Mesenchymal stem cell (in vitro differentiated cells and primary cell): ENCODE measurements at regions not wholly inside any gene's neighbourhood (a gene's known extent, or its start where the extent isn't known, plus 50 kb on each side); places are given as distances from the start of the nearest gene placed in this dataset.

Experiments used
- DNase-seq: peaks from one replicate; pipeline ENCODE4 v3.0.0-alpha.2; 2013
- H2AFZ ChIP-seq: one replicate; pipeline ENCODE4 v1.6.1; 2013; ENCODE audit warnings: low read depth, mild to moderate bottlenecking, control low read depth, inconsistent platforms, low read length, moderate library complexity
- H2AK5ac ChIP-seq: 2 replicates; pipeline ENCODE4 v1.6.1; 2013; ENCODE audit warnings: low read length, moderate library complexity, mild to moderate bottlenecking, inconsistent platforms; ENCODE audit not compliant: severe bottlenecking
- H2BK120ac ChIP-seq: one replicate; pipeline ENCODE4 v1.6.1; 2013; ENCODE audit warnings: low read depth, mild to moderate bottlenecking, inconsistent platforms, low read length, moderate library complexity
- H2BK12ac ChIP-seq, 2 experiments: one replicate each; pipeline ENCODE4 v1.6.1; 2013; ENCODE audit warnings: inconsistent platforms in 2 of 2, low read length in 2 of 2, mild to moderate bottlenecking in 2 of 2, moderate library complexity in 2 of 2, control low read depth in 1 of 2
- H2BK15ac ChIP-seq: one replicate; pipeline ENCODE4 v1.6.1; 2013; ENCODE audit warnings: mild to moderate bottlenecking, low read depth, inconsistent platforms; ENCODE audit not compliant: poor library complexity, severe bottlenecking
- H2BK5ac ChIP-seq: 2 replicates; pipeline ENCODE4 v1.6.1; 2013; ENCODE audit warnings: low read depth, mild to moderate bottlenecking, low read length, control low read depth, inconsistent platforms; ENCODE audit not compliant: poor library complexity, severe bottlenecking
- H3K14ac ChIP-seq, 2 experiments: one replicate each; pipeline ENCODE4 v1.6.1; 2013; ENCODE audit warnings: inconsistent platforms in 2 of 2, low read length in 2 of 2, control low read depth in 1 of 2, mild to moderate bottlenecking in 1 of 2, moderate library complexity in 1 of 2
- H3K18ac ChIP-seq, 2 experiments: one replicate each; pipeline ENCODE4 v1.6.1; 2013; ENCODE audit warnings: inconsistent platforms in 2 of 2, low read length in 2 of 2, control low read depth in 1 of 2, low read depth in 1 of 2, mild to moderate bottlenecking in 1 of 2
- H3K23ac ChIP-seq, 2 experiments: one replicate each; pipeline ENCODE4 v1.6.1; 2013; ENCODE audit warnings: inconsistent platforms in 2 of 2, low read length in 2 of 2, mild to moderate bottlenecking in 2 of 2, moderate library complexity in 2 of 2, control low read depth in 1 of 2
- H3K27ac ChIP-seq: 2 replicates; pipeline ENCODE4 v1.5.1; 2013; ENCODE audit warnings: mild to moderate bottlenecking, moderate library complexity, low read length, control low read depth, inconsistent platforms; ENCODE audit not compliant: poor library complexity, severe bottlenecking
- H3K27me3 ChIP-seq, 2 experiments: 2 replicates each; pipeline versions ENCODE4 v1.6.1 to v1.7.0; 2013; ENCODE audit warnings: low read length in 2 of 2, mild to moderate bottlenecking in 2 of 2, moderate library complexity in 2 of 2, control low read depth in 1 of 2, inconsistent platforms in 1 of 2; ENCODE audit not compliant: control insufficient read depth in 1 of 2, insufficient read depth in 1 of 2
- H3K36me3 ChIP-seq, 2 experiments: 2 replicates each; pipeline versions ENCODE4 v1.6.1 to v1.7.0; 2013; ENCODE audit warnings: low read length in 2 of 2, control low read depth in 1 of 2, inconsistent platforms in 1 of 2, low read depth in 1 of 2, mild to moderate bottlenecking in 1 of 2; ENCODE audit not compliant: insufficient read depth in 2 of 2, control insufficient read depth in 1 of 2
- H3K4ac ChIP-seq, 2 experiments: one replicate each; pipeline ENCODE4 v1.6.1; 2013; ENCODE audit warnings: inconsistent platforms in 2 of 2, low read length in 2 of 2, mild to moderate bottlenecking in 2 of 2, moderate library complexity in 2 of 2, control low read depth in 1 of 2, low read depth in 1 of 2
- H3K4me1 ChIP-seq: 2 replicates; pipeline ENCODE4 v1.6.1; 2013; ENCODE audit warnings: low read depth, low read length, control low read depth; ENCODE audit not compliant: control insufficient read depth, insufficient read depth
- H3K4me2 ChIP-seq: 2 replicates; pipeline ENCODE4 v1.6.1; 2013; ENCODE audit warnings: low read length, mild to moderate bottlenecking, inconsistent platforms; ENCODE audit not compliant: poor library complexity, severe bottlenecking
- H3K4me3 ChIP-seq, 2 experiments: 2 replicates each; pipeline versions ENCODE4 v1.5.1 to v1.7.0; 2013; ENCODE audit warnings: low read length in 2 of 2, mild to moderate bottlenecking in 2 of 2, control low read depth in 1 of 2, low read depth in 1 of 2; ENCODE audit not compliant: insufficient read depth in 1 of 2
- H3K79me1 ChIP-seq: replicated peaks from 2 replicates; pipeline ENCODE4 v1.6.1; 2013; ENCODE audit warnings: mild to moderate bottlenecking, control low read depth, low read length, inconsistent platforms; ENCODE audit not compliant: poor library complexity, severe bottlenecking
- H3K9ac ChIP-seq: 2 replicates; pipeline ENCODE4 v1.7.0; 2013; ENCODE audit warnings: mild to moderate bottlenecking, low read length, moderate library complexity
- H3K9me3 ChIP-seq: 2 replicates; pipeline ENCODE4 v1.7.0; 2013; ENCODE audit warnings: mild to moderate bottlenecking, low read length; ENCODE audit not compliant: control insufficient read depth
- H4K8ac ChIP-seq: one replicate; pipeline ENCODE4 v1.6.1; 2013; ENCODE audit warnings: inconsistent platforms, mild to moderate bottlenecking, low read length, moderate library complexity
- H4K91ac ChIP-seq: one replicate; pipeline ENCODE4 v1.6.1; 2013; ENCODE audit warnings: mild to moderate bottlenecking, low read length, inconsistent platforms
- WGBS: methylation state at CpG from one replicate; pipeline ENCODE4 v1.1.7; 2013; ENCODE audit warnings: mixed read lengths; 5-methylcytosine and 5-hydroxymethylcytosine counted together

GRCh38 chr5:143619040-143619439 lies 192.9 kb upstream of the HMHB1 start:
- H2AK5ac ChIP-seq = no peak overlapping the region
- 96% methylated on average over 2 of the region's 2 CpGs for WGBS
- no peaks in the 10 kb centered on the region for H3K79me1 ChIP-seq
- H3K9me3 ChIP-seq = no peaks in the 10 kb centered on the region
- no peaks in the 10 kb centered on the region for H3K4me1 ChIP-seq
- H2BK120ac ChIP-seq = no peak overlapping the region
- DNase-seq = no peak
- no peak overlapping the region for H3K4ac ChIP-seq
- no peak overlapping the region for H3K14ac ChIP-seq
- H2BK15ac ChIP-seq = no peak overlapping the region
- no peak overlapping the region for H3K27ac ChIP-seq
- no peak overlapping the region for H3K18ac ChIP-seq
- H3K27me3 ChIP-seq = no peaks in the 10 kb centered on the region
- H3K4me2 ChIP-seq = no peak overlapping the region
- H2AFZ ChIP-seq = no peak overlapping the region
- no peak overlapping the region for H4K91ac ChIP-seq
- H4K8ac ChIP-seq = no peak overlapping the region
- H2BK5ac ChIP-seq = no peak overlapping the region
- no peaks in the 10 kb centered on the region for H3K36me3 ChIP-seq
- no peak overlapping the region for H3K23ac ChIP-seq
- no peak overlapping the region for H2BK12ac ChIP-seq
- H3K9ac ChIP-seq = no peak overlapping the region
- H3K4me3 ChIP-seq = no peak overlapping the region

GRCh38 chr5:143618141-143618540 lies 193.8 kb upstream of the HMHB1 start:
- H3K36me3 ChIP-seq = no peaks in the 10 kb centered on the region
- H3K4me3 ChIP-seq = no peak overlapping the region
- no peak overlapping the region for H2BK12ac ChIP-seq
- H3K4me1 ChIP-seq = no peaks in the 10 kb centered on the region
- H3K18ac ChIP-seq = no peak overlapping the region
- no peak overlapping the region for H2BK15ac ChIP-seq
- no peak overlapping the region for H3K27ac ChIP-seq
- no peak overlapping the region for H4K91ac ChIP-seq
- 96% methylated on average over 5 of the region's 6 CpGs for WGBS
- no peak overlapping the region for H3K9ac ChIP-seq
- no peak overlapping the region for H3K23ac ChIP-seq
- no peak for DNase-seq
- H4K8ac ChIP-seq = no peak overlapping the region
- no peaks in the 10 kb centered on the region for H3K27me3 ChIP-seq
- H3K9me3 ChIP-seq = no peaks in the 10 kb centered on the region
- H3K79me1 ChIP-seq = no peaks in the 10 kb centered on the region
- no peak overlapping the region for H3K4me2 ChIP-seq
- no peak overlapping the region for H2AK5ac ChIP-seq
- no peak overlapping the region for H2AFZ ChIP-seq
- H3K14ac ChIP-seq = no peak overlapping the region
- H2BK120ac ChIP-seq = no peak overlapping the region
- H3K4ac ChIP-seq = no peak overlapping the region
- H2BK5ac ChIP-seq = no peak overlapping the region

- H3K4me3 ChIP-seq = no peak overlapping the region
- no peaks in the 10 kb centered on the region for H3K9me3 ChIP-seq
- no peaks in the 10 kb centered on the region for H3K27me3 ChIP-seq
- H4K8ac ChIP-seq = no peak overlapping the region
- no peak overlapping the region for H3K23ac ChIP-seq
- no peaks in the 10 kb centered on the region for H3K4me1 ChIP-seq
- no peak overlapping the region for H2AK5ac ChIP-seq
- no peak overlapping the region for H3K9ac ChIP-seq
- H3K36me3 ChIP-seq = no peaks in the 10 kb centered on the region
- H2BK120ac ChIP-seq = no peak overlapping the region
- no peaks in the 10 kb centered on the region for H3K79me1 ChIP-seq
- H2AFZ ChIP-seq = no peak overlapping the region
- no peak overlapping the region for H3K4me2 ChIP-seq
- no peak for DNase-seq
- no peak overlapping the region for H3K14ac ChIP-seq
- H4K91ac ChIP-seq = no peak overlapping the region
- no peak overlapping the region for H3K4ac ChIP-seq
- WGBS = 100% methylated on average over 2 of the region's 4 CpGs
- no peak overlapping the region for H3K27ac ChIP-seq
- no peak overlapping the region for H2BK5ac ChIP-seq
- no peak overlapping the region for H2BK15ac ChIP-seq
- no peak overlapping the region for H3K18ac ChIP-seq
- H2BK12ac ChIP-seq = no peak overlapping the region
Measured at GRCh38 chr5:143614831-143615230, 197.1 kb upstream of the HMHB1 start.

- Histone ChIP-seq H2BK5ac (no peak overlapping the region), H2BK120ac (no peak overlapping the region), H2BK15ac (no peak overlapping the region), H3K36me3 (no peaks in the 10 kb centered on the region), H2BK12ac (no peak overlapping the region), H3K79me1 (no peaks in the 10 kb centered on the region), H3K4me2 (no peak overlapping the region), H3K18ac (no peak overlapping the region), H2AFZ (no peak overlapping the region), H2AK5ac (no peak overlapping the region), H3K9ac (no peak overlapping the region), H4K8ac (no peak overlapping the region), H3K4me3 (no peak overlapping the region), H4K91ac (no peak overlapping the region), H3K9me3 (peaks cover 5% of the 10 kb centered on the region), H3K4me1 (no peaks in the 10 kb centered on the region), H3K23ac (no peak overlapping the region), H3K27me3 (no peaks in the 10 kb centered on the region), H3K4ac (no peak overlapping the region), H3K27ac (no peak overlapping the region), H3K14ac (no peak overlapping the region)
- DNase-seq = no peak
- WGBS = 100% methylated on average over 2 of the region's 3 CpGs
Measured at GRCh38 chr5:143613329-143613728, 198.6 kb upstream of the HMHB1 start.
